Spleen (tissue), 7 donors: ENCODE measurements at regions not wholly inside any gene's neighbourhood (a gene's known extent, or its start where the extent isn't known, plus 50 kb on each side); places are given as distances from the start of the nearest gene placed in this dataset.

Experiments used
- CTCF ChIP-seq, 11 experiments: fragments of 200-600 bp in 7 of 11; fragments of 450-650 bp in 4 of 11; sonication (generic) in 4 of 11; IDR thresholded peaks in 8 of 11; conservative IDR thresholded peaks in 3 of 11; 1 replicate in 7 of 11; 2 replicates in 4 of 11; pipeline versions ENCODE4 v1.4.0 to v1.8.0; 2016 to 2021; ENCODE audit warnings: antibody characterized with exemption in 11 of 11, inconsistent platforms in 4 of 11, mild to moderate bottlenecking in 1 of 11
- POLR2A ChIP-seq, 3 donors: fragments of 450-650 bp; IDR thresholded peaks; one replicate each; pipeline ENCODE4 v1.5.1; 2017; ENCODE audit warnings: antibody characterized with exemption in 3 of 3, mild to moderate bottlenecking in 1 of 3
- POLR2AphosphoS5 ChIP-seq, 3 donors: sonication (generic); formaldehyde crosslinking; IDR thresholded peaks; one replicate each; pipeline ENCODE4 v1.5.1; 2017; ENCODE audit warnings: antibody characterized with exemption in 3 of 3
- donor health status: DM: no; HTN: no; CAD: no; lungs with moderate emphysema.
- donor health status: DM: no; HTN: no; CAD: no.
- donor health status: DM: no; HTN: no; CAD: no.

GRCh38 chr2:65878011-65878340 is 445.6 kb upstream of the SPRED2 start:
- no peak for TF ChIP-seq CTCF (IDR thresholded peaks at IDR 0.05 in 8 of 11, conservative IDR thresholded peaks at IDR 0.05 in 3 of 11)
- TF ChIP-seq POLR2A (IDR thresholded peaks at IDR 0.05), result no peak
- TF ChIP-seq POLR2AphosphoS5 (IDR thresholded peaks at IDR 0.05), result no peak
